B cell (primary cell): ENCODE measurements at regions not wholly inside any gene's neighbourhood (a gene's known extent, or its start where the extent isn't known, plus 50 kb on each side); places are given as distances from the start of the nearest gene placed in this dataset.

Experiments
- EZH2 ChIP-seq: IDR thresholded peaks from 2 replicates; pipeline ENCODE4 v1.6.1; 2012; ENCODE audit warnings: borderline replicate concordance, low read depth, mild to moderate bottlenecking, moderate library complexity, low read length; ENCODE audit not compliant: insufficient read depth, poor library complexity, severe bottlenecking
- TF ChIP-seq, protein P1 (sequence below): fragments of 200-600 bp; IDR thresholded peaks from one replicate; pipeline ENCODE4 v1.8.0; 2022; ENCODE audit warnings: antibody characterized with exemption, mild to moderate bottlenecking

- TF ChIP-seq, protein P1, sequence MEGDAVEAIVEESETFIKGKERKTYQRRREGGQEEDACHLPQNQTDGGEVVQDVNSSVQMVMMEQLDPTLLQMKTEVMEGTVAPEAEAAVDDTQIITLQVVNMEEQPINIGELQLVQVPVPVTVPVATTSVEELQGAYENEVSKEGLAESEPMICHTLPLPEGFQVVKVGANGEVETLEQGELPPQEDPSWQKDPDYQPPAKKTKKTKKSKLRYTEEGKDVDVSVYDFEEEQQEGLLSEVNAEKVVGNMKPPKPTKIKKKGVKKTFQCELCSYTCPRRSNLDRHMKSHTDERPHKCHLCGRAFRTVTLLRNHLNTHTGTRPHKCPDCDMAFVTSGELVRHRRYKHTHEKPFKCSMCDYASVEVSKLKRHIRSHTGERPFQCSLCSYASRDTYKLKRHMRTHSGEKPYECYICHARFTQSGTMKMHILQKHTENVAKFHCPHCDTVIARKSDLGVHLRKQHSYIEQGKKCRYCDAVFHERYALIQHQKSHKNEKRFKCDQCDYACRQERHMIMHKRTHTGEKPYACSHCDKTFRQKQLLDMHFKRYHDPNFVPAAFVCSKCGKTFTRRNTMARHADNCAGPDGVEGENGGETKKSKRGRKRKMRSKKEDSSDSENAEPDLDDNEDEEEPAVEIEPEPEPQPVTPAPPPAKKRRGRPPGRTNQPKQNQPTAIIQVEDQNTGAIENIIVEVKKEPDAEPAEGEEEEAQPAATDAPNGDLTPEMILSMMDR = no peak
- TF ChIP-seq EZH2 = no peak
These were observed 60.1 kb upstream of the DUSP10 start for GRCh38 chr1:221801773-221802516.
